ENCODE measurements at regions not wholly inside any gene's neighbourhood (a gene's known extent, or its start where the extent isn't known, plus 50 kb on each side); places are given as distances from the start of the nearest gene placed in this dataset.
A peak's percentile ranks its signal among the peaks of the same experiment; 100 is the strongest.

DNA sequence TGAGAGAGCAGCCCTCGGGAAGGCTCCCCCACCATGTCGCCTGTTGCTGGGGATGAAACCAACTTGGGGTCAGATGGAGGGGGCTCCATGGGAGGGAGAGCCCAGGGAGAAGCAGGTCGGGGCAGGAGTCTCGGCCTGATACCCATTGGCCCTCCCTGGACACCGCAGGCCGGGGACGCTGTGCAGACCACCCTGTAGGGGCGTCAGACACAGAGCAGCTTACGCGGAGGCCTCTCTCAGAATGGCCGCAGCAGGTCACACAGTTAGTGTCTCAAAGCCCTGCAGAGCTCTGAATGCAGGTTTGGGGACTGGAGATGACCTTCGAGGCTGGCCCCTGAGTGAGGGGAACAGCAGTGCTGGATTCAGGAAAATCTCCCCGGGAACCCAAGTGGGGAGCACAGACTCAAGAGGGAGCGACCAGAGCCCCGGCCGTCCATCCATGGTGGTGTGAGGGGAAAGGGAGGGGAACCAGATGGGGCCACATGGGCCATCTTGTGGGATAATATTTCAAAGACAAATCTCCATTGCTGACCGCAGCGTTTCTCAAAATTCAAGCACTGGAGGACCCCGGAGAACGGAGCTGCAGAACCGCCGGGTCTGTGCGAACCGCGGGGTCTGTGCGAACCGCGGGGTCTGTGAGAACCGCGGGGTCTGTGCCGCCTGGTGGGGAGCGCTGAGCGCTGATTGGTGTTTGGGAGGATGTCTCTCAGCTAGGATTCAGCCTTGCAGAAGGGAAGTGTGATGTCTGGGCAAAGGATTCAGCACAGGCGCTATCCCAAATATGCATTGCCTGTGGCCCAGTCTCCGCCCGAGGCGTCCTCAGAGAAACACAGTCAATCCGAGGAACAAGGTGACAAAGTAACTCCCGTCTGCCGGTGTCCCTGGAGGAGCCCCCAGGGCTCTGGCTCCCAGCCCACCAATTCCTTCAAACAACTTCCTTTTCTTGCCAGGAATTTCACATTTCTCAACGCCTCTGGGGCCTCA is 324.4 kb upstream of the RTL1 start:
- DNase-seq = peak in 1 of 4 donors; percentile 71
- H3K27me3 ChIP-seq = peaks cover 0 to 3% of the 10 kb centered on the region in 2 donors
- no peak for ATAC-seq
- no peak overlapping the region for H3K4me3 ChIP-seq
- TF ChIP-seq, protein P1, sequence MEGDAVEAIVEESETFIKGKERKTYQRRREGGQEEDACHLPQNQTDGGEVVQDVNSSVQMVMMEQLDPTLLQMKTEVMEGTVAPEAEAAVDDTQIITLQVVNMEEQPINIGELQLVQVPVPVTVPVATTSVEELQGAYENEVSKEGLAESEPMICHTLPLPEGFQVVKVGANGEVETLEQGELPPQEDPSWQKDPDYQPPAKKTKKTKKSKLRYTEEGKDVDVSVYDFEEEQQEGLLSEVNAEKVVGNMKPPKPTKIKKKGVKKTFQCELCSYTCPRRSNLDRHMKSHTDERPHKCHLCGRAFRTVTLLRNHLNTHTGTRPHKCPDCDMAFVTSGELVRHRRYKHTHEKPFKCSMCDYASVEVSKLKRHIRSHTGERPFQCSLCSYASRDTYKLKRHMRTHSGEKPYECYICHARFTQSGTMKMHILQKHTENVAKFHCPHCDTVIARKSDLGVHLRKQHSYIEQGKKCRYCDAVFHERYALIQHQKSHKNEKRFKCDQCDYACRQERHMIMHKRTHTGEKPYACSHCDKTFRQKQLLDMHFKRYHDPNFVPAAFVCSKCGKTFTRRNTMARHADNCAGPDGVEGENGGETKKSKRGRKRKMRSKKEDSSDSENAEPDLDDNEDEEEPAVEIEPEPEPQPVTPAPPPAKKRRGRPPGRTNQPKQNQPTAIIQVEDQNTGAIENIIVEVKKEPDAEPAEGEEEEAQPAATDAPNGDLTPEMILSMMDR (IDR thresholded peaks at IDR 0.05) = no peak
- H3K36me3 ChIP-seq = no peaks in the 10 kb centered on the region
- H3K27ac ChIP-seq = no peak overlapping the region
- intact Hi-C loops (cut with DNase I) = no loop called here
- no peaks in the 10 kb centered on the region for H3K9me3 ChIP-seq
- no peaks in the 10 kb centered on the region for H3K4me1 ChIP-seq

DNA sequence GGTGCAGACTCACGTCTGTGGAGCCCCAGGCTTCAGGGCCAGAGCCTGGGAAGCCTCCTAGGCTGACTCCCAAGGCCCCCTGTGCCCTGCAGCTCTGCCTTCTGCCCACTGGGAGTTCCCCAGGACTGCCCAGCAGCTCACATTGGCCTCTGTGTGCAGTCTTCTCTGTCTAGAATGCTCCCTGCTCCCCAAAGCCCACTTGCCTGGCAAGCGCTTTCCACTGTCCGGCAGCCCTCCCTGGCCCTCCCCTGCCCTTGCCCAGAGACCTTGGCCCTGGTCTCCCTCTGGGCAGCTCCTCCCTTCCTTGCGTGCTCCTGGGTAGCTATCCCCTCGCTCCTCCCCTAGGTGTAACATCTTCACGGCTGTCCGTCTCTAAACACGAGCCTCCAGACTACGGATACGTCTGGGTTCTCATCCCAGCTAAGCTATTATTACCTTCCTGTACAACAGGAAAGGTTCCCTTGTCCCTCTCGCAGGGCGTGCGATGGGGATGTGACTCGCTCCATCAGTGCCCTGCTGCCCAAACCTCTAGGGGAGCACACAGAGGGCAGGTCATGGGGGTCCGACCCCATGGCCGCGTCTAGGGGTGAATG is 325.5 kb upstream of the RTL1 start:
- intact Hi-C loops (cut with DNase I) = no loop called here
- Histone ChIP-seq H3K36me3 (no peaks in the 10 kb centered on the region), H3K4me1 (no peaks in the 10 kb centered on the region), H3K9me3 (no peaks in the 10 kb centered on the region), H3K27ac (no peak overlapping the region), H3K4me3 (no peak overlapping the region), H3K27me3 (peaks cover 0 to 3% of the 10 kb centered on the region in 2 donors)
- DNase-seq = peak in 1 of 4 donors; percentile 23
- TF ChIP-seq, protein P1 (IDR thresholded peaks at IDR 0.05) = no peak
- no peak for ATAC-seq

DNA sequence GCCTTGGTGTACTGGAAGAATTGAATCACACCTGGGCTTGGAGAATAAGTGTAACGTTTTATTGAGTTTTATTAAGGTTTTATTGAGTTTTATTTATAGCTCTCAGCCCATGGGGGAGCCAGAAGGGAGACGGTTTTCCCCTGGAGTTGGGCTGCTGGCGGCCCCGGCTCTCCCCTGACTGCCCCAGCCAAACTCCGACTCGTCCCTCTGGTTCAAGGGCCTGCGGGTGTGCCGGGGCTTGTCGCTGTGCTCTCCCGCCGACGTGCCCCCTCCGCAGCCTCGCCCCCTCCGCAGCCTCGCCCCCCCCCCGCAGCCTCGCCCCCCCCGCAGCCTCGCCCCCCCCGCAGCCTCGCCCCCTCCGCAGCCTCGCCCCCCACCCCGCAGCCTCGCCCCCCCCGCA is 326.1 kb upstream of the RTL1 start:
- no peak for DNase-seq
- H3K27ac ChIP-seq = no peak overlapping the region
- H3K9me3 ChIP-seq = no peaks in the 10 kb centered on the region
- TF ChIP-seq, protein P1 (IDR thresholded peaks at IDR 0.05) = no peak
- H3K36me3 ChIP-seq = no peaks in the 10 kb centered on the region
- no peak for ATAC-seq
- no peaks in the 10 kb centered on the region for H3K4me1 ChIP-seq
- no peak overlapping the region for H3K4me3 ChIP-seq
- intact Hi-C loops (cut with DNase I) = no loop called here
- H3K27me3 ChIP-seq = peaks cover 0 to 3% of the 10 kb centered on the region in 2 donors

DNA sequence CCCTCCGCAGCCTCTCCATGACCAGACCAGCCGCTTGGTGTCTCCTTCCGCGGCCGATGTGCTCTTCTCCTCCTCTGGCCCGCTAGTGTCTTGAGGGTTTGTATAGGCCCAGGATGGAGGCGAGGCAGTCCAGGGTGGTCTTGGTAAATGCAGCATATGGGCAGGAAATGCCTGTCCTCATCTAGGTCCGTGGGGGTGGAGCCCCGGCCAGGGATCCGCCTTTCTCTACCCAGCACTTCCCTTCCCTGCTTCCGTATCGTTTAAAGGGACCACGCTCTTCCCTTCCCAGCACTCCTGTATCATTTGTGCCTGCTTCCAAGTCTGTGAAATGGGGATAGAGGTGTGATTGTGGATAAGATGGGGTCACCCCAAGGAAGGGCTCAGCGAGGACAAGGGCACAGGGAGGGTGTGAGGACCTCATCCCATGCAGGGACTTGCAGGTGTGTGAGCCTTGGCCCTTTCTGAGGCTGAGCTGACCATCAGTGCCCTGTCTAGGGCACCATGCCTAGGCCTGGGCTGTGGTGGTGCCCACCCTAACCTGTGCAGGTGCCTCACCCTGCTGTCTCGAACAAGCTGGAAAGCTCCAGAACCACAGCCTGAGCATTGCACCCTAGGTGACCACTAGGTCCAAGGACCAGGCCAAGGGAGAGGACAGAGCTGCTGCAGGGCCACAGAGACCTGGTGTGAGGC is 326.8 kb upstream of the RTL1 start:
- H3K4me3 ChIP-seq = no peak overlapping the region
- DNase-seq (peak in 1 of 4 donors; percentile 24), ATAC-seq (no peak)
- H3K36me3 ChIP-seq = no peaks in the 10 kb centered on the region
- no peaks in the 10 kb centered on the region for H3K4me1 ChIP-seq
- TF ChIP-seq, protein P1 (IDR thresholded peaks at IDR 0.05) = no peak
- H3K27ac ChIP-seq = no peak overlapping the region
- peaks cover 0 to 5% of the 10 kb centered on the region in 2 donors for H3K27me3 ChIP-seq
- intact Hi-C loops (cut with DNase I) = no loop called here
- no peaks in the 10 kb centered on the region for H3K9me3 ChIP-seq

Measured in left lung (tissue), 4 donors.